Stimulated activated CD4-positive, alpha-beta T cell treated with anti-CD3 and anti-CD28 coated beads, Interleukin-4, amount 100 ng/mL, for 24 hours (primary cell): ENCODE measurements at regions not wholly inside any gene's neighbourhood (a gene's known extent, or its start where the extent isn't known, plus 50 kb on each side); places are given as distances from the start of the nearest gene placed in this dataset.

Experiments used
- DNase-seq: peaks from one replicate; pipeline ENCODE4 v3.0.0-alpha.2; 2020

GRCh38 chr4:36494747-36495146 lies 213.3 kb downstream of the DTHD1 start:
- no peak for DNase-seq

GRCh38 chr4:36502350-36502749 lies 220.9 kb downstream of the DTHD1 start:
- no peak for DNase-seq

DNA sequence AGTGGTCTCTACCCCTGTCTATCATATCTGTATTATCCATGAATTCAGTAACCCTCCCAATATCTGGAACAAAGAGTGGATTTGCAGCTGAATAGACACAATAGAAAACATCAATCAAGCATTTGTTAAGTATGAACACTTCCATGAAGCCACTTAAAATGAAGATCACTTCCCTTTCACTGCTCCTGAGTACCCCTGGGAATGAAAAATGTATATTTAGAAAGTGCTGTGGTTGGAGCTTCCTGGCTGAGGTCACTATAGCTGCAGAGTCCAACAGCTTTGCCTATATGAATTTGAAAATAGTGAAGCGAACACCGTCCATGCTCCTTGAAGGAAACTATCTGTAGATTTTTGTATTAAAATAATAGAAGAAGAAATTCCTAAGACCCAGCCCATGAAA lies 227.0 kb downstream of the DTHD1 start:
- no peak for DNase-seq

DNA sequence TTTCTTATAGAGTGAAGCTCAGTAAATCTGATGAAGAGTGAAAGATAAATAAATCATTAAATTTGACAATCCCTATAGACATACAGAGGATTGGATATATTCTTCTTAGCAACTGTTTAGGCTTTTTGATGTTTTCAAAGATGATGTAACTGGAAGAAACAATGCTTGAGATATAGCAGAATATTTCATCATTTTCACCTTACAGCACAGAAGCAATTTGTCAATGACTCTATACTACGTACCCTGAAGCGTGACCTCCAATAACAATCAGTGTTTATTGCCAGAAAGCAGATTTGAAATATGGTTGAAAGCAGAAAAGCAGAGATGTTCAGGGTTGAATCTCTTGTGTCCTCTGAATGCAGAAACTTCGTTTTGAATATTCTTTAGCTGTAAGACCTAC lies 228.4 kb downstream of the DTHD1 start:
- DNase-seq, result no peak

GRCh38 chr4:36511785-36512184 lies 230.4 kb downstream of the DTHD1 start:
- no peak for DNase-seq

DNA sequence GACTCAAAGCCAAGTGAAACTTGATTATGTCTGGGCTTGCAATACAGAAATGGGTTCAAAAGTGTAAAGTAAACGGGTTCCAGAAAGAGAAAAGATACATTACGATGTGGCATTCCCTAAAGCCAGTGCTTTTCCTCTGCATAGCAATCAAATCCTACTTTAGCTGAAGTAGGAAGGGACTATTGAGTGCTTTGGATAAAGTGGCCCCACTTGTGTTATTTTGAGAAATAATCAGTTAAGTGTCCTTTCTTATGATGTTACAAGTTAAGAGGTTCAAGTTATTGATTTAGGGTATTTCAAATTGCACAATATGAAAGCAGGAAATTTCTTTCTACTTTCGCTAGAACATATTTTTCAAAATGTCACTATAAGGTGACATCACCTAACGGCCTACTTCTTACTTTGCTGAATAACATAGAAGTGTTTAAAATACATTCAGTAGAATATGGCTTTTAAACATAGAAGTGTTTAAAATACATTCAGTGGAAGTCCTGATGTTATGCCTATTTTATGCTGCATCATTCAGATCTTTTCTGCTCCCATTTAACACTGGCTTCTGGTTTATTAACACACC lies 235.2 kb downstream of the DTHD1 start:
- DNase-seq, result no peak

- DNase-seq, result no peak
Observed at GRCh38 chr4:36523182-36523581, 241.8 kb downstream of the DTHD1 start.

- DNase-seq, result no peak
Observed at GRCh38 chr4:36532670-36533379, 251.4 kb downstream of the DTHD1 start.

GRCh38 chr4:36533944-36534343 lies 252.5 kb downstream of the DTHD1 start:
- DNase-seq, result no peak

DNA sequence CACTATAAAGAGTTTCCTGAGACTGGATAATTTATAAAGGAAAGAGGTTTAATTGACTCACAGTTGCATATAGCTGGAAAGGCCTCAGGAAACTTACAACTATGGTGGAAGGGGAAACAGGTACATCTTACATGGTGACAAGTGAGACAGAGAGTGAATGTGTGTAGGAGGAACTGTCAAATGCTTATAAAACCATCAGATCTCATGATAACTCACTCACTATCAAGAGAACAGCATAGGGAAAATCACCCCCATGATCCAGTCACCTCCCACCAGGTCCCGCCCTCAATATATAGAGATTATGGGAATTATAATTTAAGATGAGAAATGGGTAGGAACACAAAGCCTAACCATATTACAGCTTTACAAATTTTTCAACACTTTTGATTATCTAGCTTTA lies 266.0 kb downstream of the DTHD1 start:
- DNase-seq, result no peak

DNA sequence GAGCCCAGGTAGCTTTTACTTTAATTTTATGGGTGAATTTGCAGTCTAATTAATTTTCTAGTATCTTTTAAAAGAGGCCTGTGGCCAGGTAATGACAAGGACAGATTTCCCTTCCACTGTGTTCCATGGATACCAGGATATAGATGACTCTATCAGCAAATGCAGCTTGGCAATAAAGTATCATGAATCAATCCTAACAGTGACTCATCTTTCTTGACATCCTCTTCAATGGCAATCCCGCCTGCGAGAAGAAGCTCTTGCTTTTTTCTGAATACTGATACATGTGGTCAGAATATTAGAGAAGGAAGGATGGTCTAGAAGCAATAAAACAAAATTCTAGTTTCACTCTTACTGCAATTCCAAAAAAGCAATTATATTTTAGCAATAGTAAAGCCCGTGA lies 267.8 kb downstream of the DTHD1 start:
- no peak for DNase-seq

- DNase-seq, result no peak
Observed at GRCh38 chr4:36549992-36550391, 268.6 kb downstream of the DTHD1 start.

GRCh38 chr4:36551697-36552214 lies 270.3 kb downstream of the DTHD1 start:
- DNase-seq, result peak; percentile 8

DNA sequence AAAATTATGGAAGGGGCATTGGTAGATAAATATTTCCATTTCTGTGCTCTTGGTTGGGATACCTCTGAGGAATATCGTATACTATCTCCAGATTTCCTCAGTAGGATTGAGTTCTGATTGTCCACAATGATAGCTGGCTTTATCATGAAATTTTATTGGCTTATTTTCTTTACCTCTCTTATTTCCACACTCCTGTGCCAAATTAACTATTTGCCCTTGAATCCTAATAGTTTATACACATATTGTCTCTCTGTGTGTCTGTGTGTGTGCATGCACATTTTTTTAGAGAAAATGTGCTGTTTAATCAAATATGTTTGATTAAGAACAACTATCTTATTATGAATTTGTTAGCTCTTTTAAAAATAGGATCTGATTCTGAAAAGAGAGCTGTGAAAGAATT lies 271.6 kb downstream of the DTHD1 start:
- no peak for DNase-seq

GRCh38 chr4:36553453-36553852 lies 272.0 kb downstream of the DTHD1 start:
- no peak for DNase-seq

- DNase-seq, result no peak
Observed at GRCh38 chr4:36556984-36557383, 275.6 kb downstream of the DTHD1 start.

- DNase-seq, result no peak
Observed at GRCh38 chr4:36568575-36568974, 287.2 kb downstream of the DTHD1 start.

DNA sequence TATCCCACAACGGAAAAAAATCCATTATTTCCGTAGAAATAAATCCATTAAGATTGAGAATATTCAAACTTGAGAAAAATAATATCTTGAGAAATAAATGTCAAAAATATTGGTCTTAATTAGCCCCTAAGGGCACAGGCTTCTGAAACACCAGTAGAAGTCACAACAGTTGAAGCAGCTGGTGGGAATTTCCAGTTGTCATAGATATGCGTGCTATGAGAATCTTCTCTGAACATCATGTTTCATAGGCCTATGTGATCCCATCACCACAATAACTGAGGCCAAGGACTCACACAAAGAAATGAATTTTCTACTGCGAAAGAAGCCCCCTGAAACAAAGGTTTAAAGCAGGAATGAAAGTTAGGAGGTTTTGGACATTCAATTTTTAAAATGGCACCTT lies 292.0 kb downstream of the DTHD1 start:
- no peak for DNase-seq

DNA sequence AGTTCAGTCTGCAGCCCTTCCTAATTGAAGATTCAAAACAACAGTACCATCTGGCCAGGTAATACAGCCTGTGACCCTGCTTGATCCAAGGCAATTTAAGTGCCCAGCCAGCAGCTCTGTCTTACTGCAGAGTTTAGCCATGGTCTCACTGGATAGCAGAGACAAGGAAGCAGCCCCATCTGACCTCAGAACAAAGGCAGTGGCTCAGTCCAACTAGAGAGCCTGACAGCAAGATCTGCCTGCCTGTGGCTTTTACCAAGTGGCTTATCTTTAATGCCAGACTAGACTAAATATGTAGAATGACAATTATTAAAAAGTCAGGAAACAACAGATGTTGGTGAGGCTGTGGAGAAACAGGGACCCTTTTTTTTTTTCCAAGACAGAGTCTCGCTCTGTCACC lies 293.4 kb downstream of the DTHD1 start:
- no peak for DNase-seq

DNA sequence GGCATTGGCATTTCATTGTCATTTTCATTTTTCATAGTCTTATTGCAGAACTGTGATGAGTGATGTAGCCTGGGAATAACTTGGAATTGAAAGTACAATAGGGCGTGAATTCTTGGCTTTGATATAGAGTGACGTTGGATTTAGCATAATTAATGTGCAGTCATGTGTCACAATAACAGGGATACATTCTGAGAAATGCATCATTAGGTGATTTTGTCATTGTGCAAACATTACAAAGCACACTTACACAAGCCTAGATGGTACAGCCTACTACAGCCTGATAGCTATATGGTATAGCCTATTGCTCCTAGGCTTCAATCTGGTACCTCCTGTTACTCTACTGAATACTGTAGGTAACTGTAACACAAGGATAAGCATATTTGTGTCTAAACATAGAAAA lies 300.8 kb downstream of the DTHD1 start:
- no peak for DNase-seq

DNA sequence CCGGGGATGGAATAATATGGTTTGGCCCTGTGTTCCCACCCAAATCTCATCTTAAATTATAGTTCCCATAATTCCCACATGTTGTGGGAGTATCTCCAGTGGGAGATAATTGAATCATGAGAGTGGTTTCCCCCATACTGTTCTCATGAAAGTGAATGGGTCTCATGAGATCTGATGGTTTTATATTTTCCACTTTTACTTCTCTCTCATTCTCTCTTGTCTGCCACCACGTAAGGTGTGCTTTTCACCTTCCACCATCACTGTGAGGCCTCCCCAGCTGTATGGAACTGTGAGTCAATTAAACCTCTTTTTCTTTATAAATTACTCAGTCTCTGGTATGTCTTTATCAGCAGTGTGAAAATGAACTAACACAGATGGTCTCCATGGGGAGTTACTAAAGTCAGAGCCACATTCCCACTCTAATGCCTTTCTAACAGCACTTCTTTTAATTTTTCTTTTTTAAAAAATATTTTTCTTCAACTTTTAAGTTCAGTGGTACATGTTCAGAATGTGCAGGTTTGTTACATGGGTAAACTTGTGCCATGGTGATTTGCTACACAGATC lies 306.6 kb downstream of the DTHD1 start:
- DNase-seq, result no peak

- DNase-seq, result no peak
Observed at GRCh38 chr4:36590343-36590742, 308.9 kb downstream of the DTHD1 start.

- no peak for DNase-seq
Observed at GRCh38 chr4:36601864-36602495, 320.6 kb downstream of the DTHD1 start.

DNA sequence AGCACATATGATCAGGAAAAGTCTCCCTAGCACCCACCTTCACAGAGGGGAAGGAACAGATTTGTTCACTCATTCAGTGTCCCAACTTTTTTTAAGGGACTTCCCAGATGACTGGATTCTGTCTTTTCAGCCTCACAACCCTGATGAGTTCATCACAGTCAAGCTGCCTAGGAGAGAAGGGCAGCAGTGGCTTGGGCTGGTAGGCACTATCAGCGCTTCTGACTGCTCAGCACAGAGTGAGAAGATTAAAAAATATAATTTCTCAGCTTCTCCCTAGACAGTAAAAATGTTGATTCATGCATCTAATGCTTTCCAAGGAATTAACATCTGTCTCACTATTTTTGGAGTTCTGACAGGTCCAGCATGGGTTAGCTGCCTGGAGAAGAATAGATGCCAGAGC lies 328.2 kb downstream of the DTHD1 start:
- no peak for DNase-seq
